Aorta (tissue), 5 donors: ENCODE measurements at regions not wholly inside any gene's neighbourhood (a gene's known extent, or its start where the extent isn't known, plus 50 kb on each side); places are given as distances from the start of the nearest gene placed in this dataset.

Experiments
- ATAC-seq: fragments of 200-7000 bp; cut with Tn5 transposase; one replicate; pipeline ENCODE4 v1.9.1; 2022; ENCODE audit warnings: moderate library complexity; ENCODE audit not compliant: low FRiP score
- DNase-seq, 2 donors: peaks; one replicate each; pipeline ENCODE4 v3.0.0-alpha.2; 2020
- H3K27ac ChIP-seq, 2 donors: one replicate each; pipeline ENCODE4 v1.5.1; 2013; ENCODE audit warnings: low read length in 2 of 2, mild to moderate bottlenecking in 2 of 2, moderate library complexity in 2 of 2, control low read depth in 1 of 2, inconsistent platforms in 1 of 2, low read depth in 1 of 2
- H3K27me3 ChIP-seq, 2 donors: one replicate each; pipeline ENCODE4 v1.6.1; 2013; ENCODE audit warnings: control low read depth in 1 of 2, low read length in 1 of 2, mild to moderate bottlenecking in 1 of 2, moderate library complexity in 1 of 2; ENCODE audit not compliant: insufficient read depth in 2 of 2, control insufficient read depth in 1 of 2
- H3K36me3 ChIP-seq, 2 donors: one replicate each; pipeline ENCODE4 v1.6.1; 2013; ENCODE audit warnings: control low read depth in 1 of 2, low read length in 1 of 2, mild to moderate bottlenecking in 1 of 2; ENCODE audit not compliant: insufficient read depth in 2 of 2, control insufficient read depth in 1 of 2
- H3K4me1 ChIP-seq, 2 donors: one replicate each; pipeline ENCODE4 v1.6.1; 2013; ENCODE audit warnings: low read length in 2 of 2, control low read depth in 1 of 2, mild to moderate bottlenecking in 1 of 2, moderate library complexity in 1 of 2; ENCODE audit not compliant: insufficient read depth in 2 of 2, control insufficient read depth in 1 of 2
- H3K4me3 ChIP-seq, 2 donors: one replicate each; pipeline ENCODE4 v1.5.1; 2013; ENCODE audit warnings: low read length in 2 of 2, control low read depth in 1 of 2, mild to moderate bottlenecking in 1 of 2
- H3K9me3 ChIP-seq: one replicate; pipeline ENCODE4 v1.6.1; 2013; ENCODE audit warnings: mild to moderate bottlenecking, low read length; ENCODE audit not compliant: control insufficient read depth
- WGBS, 2 donors: extraction: QIAGEN DNeasy Blood & Tissue Kit; methylation state at CpG; one replicate each; pipeline ENCODE4 v1.1.7; 2013; 5-methylcytosine and 5-hydroxymethylcytosine counted together
- intact Hi-C, 2 donors: fragments of 100-400 bp; cut with DNase I; formaldehyde crosslinking; loops; one replicate each; pipeline versions ENCODE4 v1.14.2 to v1.15.0; 2022
- donor health status: healthy with polysubstance abuse.
- donor health status: Bipolar disorder and iron deficiency.
- donor health status: DM: no; HTN: no; CAD: no.
- donor health status: DM: no; HTN: no; CAD: no.
- donor health status: DM: yes; HTN: yes; CAD: no.

DNA sequence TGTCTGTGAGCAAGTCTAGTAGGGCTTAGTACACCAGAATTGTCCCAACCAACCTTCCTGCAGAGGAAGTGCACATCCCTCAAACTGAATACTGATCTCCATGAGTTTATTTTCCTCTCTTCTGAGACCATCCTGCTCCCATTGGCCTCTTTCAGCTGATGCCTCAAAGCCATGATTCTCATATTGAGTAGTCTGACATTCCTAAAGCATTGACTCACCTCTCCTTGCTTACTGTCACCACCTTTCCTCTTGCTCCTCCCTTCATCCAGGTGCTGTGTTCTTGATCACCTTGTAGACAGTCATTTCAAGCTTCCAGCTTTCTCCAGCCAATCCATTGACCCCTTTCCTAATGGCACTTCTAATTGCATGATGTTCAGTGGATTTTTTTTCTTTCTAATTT is 583.7 kb upstream of the USP15 start:
- Histone ChIP-seq H3K4me1 (no peaks in the 10 kb centered on the region), H3K4me3 (no peak overlapping the region), H3K36me3 (no peaks in the 10 kb centered on the region), H3K27ac (no peak overlapping the region), H3K9me3 (peaks cover 2% of the 10 kb centered on the region), H3K27me3 (no peaks in the 10 kb centered on the region)
- DNase-seq (no peak), ATAC-seq (no peak)
- intact Hi-C loops = no loop called here

DNA sequence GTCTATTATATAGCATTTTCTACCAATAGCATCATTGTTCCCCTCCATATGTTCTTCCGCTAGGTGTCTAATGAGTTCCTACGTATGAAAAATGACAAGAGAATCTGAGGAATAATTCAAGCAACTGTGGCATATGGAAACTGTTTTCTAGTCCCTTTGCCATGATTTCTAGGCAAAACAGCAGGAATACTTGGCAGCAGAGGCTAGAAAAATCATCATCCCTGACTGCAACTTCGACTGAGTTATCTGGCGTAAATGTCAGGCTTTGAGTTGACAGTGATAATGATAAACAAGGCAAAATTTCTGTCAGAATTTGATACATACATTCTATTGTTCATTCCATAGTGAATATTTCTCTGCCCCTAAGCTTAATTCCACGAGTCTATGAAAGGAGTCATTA is 572.8 kb upstream of the USP15 start:
- intact Hi-C loops = no loop called here
- H3K4me3 ChIP-seq = no peak overlapping the region

DNA sequence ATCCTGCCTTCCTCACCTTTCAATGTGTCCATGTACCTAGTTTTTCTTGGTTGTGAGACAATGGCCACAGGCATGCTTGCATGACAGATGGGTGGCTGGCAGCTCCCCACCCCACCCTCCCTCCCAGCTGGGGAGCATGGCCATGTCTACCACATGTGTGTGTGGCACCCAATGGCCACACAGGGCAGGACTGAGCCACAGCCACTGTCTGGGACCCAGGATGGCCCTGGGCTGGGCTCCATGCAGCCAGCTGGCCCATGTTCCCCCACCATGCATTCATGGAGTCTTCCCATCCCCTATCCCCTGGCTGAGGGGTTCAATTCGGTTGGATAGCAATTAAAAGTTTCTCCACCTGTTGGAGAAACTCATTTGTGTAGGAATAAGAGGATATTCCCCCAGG is 566.0 kb upstream of the USP15 start:
- H3K27ac ChIP-seq = no peak overlapping the region
- intact Hi-C loops = no loop called here
- 80 to 86% methylated on average over 1 of the region's 1 CpG for WGBS, 2 donors
- no peaks in the 10 kb centered on the region for H3K4me1 ChIP-seq
- H3K36me3 ChIP-seq = no peaks in the 10 kb centered on the region
- DNase-seq = no peak
- no peaks in the 10 kb centered on the region for H3K27me3 ChIP-seq
- ATAC-seq = no peak
- peaks cover 2% of the 10 kb centered on the region for H3K9me3 ChIP-seq
- H3K4me3 ChIP-seq = no peak overlapping the region

More for the DNA sequence above, 572.8 kb upstream of the USP15 start:
- no peak for DNase-seq
- no peak for ATAC-seq
- Histone ChIP-seq H3K27ac (no peak overlapping the region), H3K9me3 (no peaks in the 10 kb centered on the region), H3K36me3 (no peaks in the 10 kb centered on the region), H3K27me3 (no peaks in the 10 kb centered on the region), H3K4me1 (no peaks in the 10 kb centered on the region)
- 54 to 56% methylated on average over 5 of the region's 5 CpGs for WGBS, 2 donors

DNA sequence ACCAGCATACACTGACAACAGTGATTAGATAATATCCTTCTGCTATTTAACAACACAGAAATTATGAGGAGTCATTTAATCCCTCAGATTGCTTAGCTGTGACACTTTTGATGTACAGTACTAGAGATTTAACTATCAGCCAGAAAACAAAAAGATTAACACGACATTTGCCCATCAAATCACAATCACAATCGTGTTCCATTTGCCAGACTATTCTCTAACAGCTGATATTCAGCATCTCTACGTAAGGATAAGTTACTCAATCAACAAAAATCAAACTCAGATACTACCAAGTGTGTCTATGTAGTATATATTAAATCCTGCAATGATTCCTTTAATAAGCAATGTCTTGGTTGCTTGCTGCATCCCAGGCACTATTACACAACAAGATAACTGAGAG is 558.7 kb upstream of the USP15 start:
- no peak for DNase-seq
- Histone ChIP-seq H3K27ac (no peak overlapping the region), H3K9me3 (no peaks in the 10 kb centered on the region), H3K4me3 (no peak overlapping the region), H3K36me3 (no peaks in the 10 kb centered on the region), H3K4me1 (peaks cover 0 to 3% of the 10 kb centered on the region in 2 donors), H3K27me3 (no peaks in the 10 kb centered on the region)
- no peak for ATAC-seq
- intact Hi-C loops = no loop called here
- 83 to 86% methylated on average over 3 of the region's 3 CpGs for WGBS, 2 donors

DNA sequence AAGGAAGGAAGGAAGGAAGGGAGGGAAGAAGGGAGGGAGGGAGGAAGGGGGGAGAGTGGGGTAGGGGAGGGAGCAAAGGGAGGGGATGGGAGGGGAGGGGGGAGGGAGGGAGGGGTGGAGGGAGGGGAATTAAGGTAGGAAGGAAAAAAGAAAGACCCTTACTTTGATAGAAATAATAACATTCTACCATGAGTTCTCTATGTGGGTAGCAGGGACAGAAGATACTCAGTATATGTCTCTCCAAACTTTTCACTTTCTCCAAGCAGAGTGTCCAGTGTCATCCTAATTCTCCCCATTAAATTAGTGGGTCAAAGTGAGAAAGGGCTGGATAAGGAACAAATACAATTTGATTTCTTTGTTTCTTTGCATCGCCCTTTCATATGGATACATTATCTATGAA is 553.4 kb upstream of the USP15 start:
- 96 to 100% methylated on average over 1 of the region's 1 CpG for WGBS, 2 donors
- no peak overlapping the region for H3K27ac ChIP-seq
- no peaks in the 10 kb centered on the region for H3K9me3 ChIP-seq
- H3K4me1 ChIP-seq = peaks cover 0 to 3% of the 10 kb centered on the region in 2 donors
- DNase-seq (no peak), ATAC-seq (no peak)
- no peaks in the 10 kb centered on the region for H3K36me3 ChIP-seq
- intact Hi-C loops = no loop called here
- H3K27me3 ChIP-seq = no peaks in the 10 kb centered on the region
- no peak overlapping the region for H3K4me3 ChIP-seq

DNA sequence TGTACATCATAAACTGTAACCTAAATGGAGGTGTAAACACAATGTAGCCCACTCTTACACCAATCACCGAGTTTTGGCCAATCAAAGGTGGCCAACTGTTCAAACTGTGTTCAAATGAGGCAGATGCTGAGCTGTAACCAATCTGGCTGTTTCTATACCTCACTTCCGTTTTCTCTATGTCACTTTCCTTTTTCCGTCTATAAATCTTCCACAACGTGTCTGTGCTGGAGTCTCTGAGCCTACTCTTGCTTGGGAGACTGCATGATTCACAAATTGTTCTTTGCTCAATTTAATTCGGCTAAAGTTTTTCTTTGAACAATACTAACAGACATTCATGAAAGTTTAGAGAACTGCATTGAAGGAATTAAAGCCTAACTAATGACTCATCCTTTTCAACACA is 547.1 kb upstream of the USP15 start:
- DNase-seq = no peak
- no peak overlapping the region for H3K27ac ChIP-seq
- intact Hi-C loops = no loop called here
- no peaks in the 10 kb centered on the region for H3K27me3 ChIP-seq
- H3K4me3 ChIP-seq = no peak overlapping the region
- H3K9me3 ChIP-seq = no peaks in the 10 kb centered on the region
- 43 to 53% methylated on average over 5 of the region's 5 CpGs for WGBS, 2 donors
- no peak for ATAC-seq
- H3K4me1 ChIP-seq = peaks cover 0 to 7% of the 10 kb centered on the region in 2 donors
- no peaks in the 10 kb centered on the region for H3K36me3 ChIP-seq

DNA sequence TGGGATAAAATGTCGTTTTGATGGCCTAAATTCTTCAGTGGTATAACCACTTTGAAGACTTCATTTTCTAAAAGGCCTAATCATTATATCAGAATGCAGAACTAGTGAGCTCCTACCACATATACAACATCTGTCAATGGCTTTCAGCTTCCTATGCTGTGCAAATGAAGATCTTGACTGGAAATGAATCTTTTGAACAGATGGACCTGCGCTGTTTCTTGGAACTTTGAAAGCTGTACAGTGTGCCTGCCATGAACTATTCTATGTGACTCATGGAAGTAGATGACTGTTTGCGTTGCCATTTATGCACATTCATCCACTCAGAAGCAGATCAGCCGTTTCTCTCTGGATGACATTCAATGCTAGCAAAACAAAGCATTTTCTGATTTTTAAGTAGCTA is 542.2 kb upstream of the USP15 start:
- no peak for ATAC-seq
- Histone ChIP-seq H3K9me3 (no peaks in the 10 kb centered on the region), H3K27ac (no peak overlapping the region), H3K4me3 (no peak overlapping the region), H3K4me1 (peaks cover 0 to 7% of the 10 kb centered on the region in 2 donors), H3K27me3 (no peaks in the 10 kb centered on the region), H3K36me3 (no peaks in the 10 kb centered on the region)
- 41 to 85% methylated on average over 4 of the region's 4 CpGs for WGBS, 2 donors
- DNase-seq = no peak
- intact Hi-C loops = loop anchor here in 1 of 2 donors (5.0 kb wide), 1 partner anchor 34 kb away; no protein-coding TSS in a partner anchor

DNA sequence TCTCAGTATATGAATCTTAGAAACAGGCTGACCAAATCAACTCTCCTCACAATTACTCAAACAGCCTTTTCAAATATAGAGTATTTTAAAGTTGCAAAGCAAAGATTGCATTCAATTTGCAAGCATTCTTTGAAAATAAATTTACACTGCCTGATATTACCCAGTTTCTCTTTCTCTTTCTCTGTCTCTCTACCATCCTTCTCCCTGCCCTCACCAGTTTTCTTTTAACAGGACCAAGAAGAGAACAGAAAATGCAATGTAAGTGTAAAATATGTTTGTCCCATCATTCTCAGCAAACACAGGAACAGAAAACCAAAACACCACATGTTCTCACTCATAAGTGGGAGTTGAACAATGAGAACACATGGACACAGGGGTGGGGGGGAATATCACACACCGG is 520.3 kb upstream of the USP15 start:
- Histone ChIP-seq H3K27me3 (no peaks in the 10 kb centered on the region), H3K4me1 (no peaks in the 10 kb centered on the region), H3K9me3 (no peaks in the 10 kb centered on the region), H3K36me3 (no peaks in the 10 kb centered on the region), H3K4me3 (no peak overlapping the region), H3K27ac (no peak overlapping the region)
- 59 to 86% methylated on average over 1 of the region's 1 CpG for WGBS, 2 donors
- intact Hi-C loops = no loop called here
- ATAC-seq = no peak
- no peak for DNase-seq

DNA sequence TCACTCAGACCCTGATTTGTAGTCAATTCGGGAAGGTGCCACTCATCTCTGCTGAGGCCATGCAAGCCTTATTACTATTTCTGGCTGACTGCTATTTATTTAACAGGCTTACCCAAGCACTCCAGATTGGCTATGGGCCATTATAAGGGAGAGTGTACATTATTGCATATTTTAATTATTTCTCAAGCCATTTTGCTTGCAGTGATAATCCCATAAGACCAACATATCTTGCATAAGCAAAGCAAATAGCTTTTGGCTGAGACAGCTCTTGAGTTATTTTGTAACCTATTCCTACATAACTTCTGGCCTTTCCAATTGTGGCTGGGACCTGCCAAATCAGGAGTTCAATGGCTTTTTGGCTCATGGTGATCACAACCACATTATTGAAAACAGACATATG is 509.6 kb upstream of the USP15 start:
- Histone ChIP-seq H3K36me3 (no peaks in the 10 kb centered on the region), H3K4me1 (no peaks in the 10 kb centered on the region), H3K9me3 (peaks cover 1% of the 10 kb centered on the region), H3K27me3 (no peaks in the 10 kb centered on the region), H3K4me3 (no peak overlapping the region), H3K27ac (peak overlapping the region; percentile 19 to 25)
- DNase-seq (no peak), ATAC-seq (no peak)
- WGBS, 2 donors = 5 to 11% methylated on average over 1 of the region's 1 CpG
- intact Hi-C loops = loop anchor here in 1 of 2 donors (2.0 to 5.0 kb wide), 2 partner anchors 33 to 46 kb away; no protein-coding TSS in a partner anchor
